K562 (cell line): ENCODE measurements at regions not wholly inside any gene's neighbourhood (a gene's known extent, or its start where the extent isn't known, plus 50 kb on each side); places are given as distances from the start of the nearest gene placed in this dataset.

Experiments used
- FUS ChIP-seq: fragments of 200-400 bp; formaldehyde crosslinking; optimal IDR thresholded peaks from 2 replicates; pipeline ENCODE3; 2017; ENCODE audit warnings: low read depth, low read length
- NCOA2 ChIP-seq, 2 experiments: fragments of 450-650 bp; IDR thresholded peaks; 2 replicates each; pipeline ENCODE4 v1.6.1; 2018; ENCODE audit warnings: mild to moderate bottlenecking in 2 of 2, moderate library complexity in 1 of 2; ENCODE audit not compliant: partially characterized antibody in 2 of 2
- ZNF121 ChIP-seq: sonication (generic); formaldehyde crosslinking; conservative IDR thresholded peaks from 2 replicates; pipeline ENCODE4 v1.8.0; 2022; ENCODE audit warnings: missing genetic modification reagents
- ZNF764 ChIP-seq: fragments of 250-450 bp; sonication (Bioruptor Pico); IDR thresholded peaks from 2 replicates; pipeline ENCODE4 v1.4.0; 2020; ENCODE audit warnings: low read depth, mild to moderate bottlenecking, moderate library complexity
- TF ChIP-seq, protein P1 (sequence below), 2 experiments: fragments of 450-650 bp; formaldehyde crosslinking in 1 of 2; IDR thresholded peaks; 2 replicates each; pipeline versions ENCODE4 v1.4.0 to v1.6.1; 2014 to 2020; ENCODE audit warnings: mild to moderate bottlenecking in 2 of 2, borderline replicate concordance in 1 of 2, low read depth in 1 of 2

DNA sequence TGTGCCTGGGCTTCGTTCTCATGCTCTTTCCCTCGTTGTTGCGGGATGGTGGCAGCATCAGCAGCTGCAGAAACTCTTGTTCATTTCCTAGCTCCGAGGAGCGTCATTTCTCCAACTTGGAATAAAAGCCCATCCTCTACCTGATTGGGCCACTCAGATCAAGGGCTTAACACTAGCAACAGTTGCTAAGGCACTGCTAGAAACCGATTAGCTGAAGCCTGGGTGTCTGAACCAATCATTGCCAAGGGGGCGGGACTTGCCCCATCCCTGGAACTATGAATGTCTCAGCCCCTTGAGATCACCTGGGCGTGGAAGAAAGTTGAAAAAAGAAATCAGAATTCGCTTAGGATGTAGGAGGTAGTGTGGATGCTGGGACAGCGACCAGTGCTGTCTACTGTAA, 145.3 kb downstream of the FOXL1 start (continued):
- TF ChIP-seq, protein P1, sequence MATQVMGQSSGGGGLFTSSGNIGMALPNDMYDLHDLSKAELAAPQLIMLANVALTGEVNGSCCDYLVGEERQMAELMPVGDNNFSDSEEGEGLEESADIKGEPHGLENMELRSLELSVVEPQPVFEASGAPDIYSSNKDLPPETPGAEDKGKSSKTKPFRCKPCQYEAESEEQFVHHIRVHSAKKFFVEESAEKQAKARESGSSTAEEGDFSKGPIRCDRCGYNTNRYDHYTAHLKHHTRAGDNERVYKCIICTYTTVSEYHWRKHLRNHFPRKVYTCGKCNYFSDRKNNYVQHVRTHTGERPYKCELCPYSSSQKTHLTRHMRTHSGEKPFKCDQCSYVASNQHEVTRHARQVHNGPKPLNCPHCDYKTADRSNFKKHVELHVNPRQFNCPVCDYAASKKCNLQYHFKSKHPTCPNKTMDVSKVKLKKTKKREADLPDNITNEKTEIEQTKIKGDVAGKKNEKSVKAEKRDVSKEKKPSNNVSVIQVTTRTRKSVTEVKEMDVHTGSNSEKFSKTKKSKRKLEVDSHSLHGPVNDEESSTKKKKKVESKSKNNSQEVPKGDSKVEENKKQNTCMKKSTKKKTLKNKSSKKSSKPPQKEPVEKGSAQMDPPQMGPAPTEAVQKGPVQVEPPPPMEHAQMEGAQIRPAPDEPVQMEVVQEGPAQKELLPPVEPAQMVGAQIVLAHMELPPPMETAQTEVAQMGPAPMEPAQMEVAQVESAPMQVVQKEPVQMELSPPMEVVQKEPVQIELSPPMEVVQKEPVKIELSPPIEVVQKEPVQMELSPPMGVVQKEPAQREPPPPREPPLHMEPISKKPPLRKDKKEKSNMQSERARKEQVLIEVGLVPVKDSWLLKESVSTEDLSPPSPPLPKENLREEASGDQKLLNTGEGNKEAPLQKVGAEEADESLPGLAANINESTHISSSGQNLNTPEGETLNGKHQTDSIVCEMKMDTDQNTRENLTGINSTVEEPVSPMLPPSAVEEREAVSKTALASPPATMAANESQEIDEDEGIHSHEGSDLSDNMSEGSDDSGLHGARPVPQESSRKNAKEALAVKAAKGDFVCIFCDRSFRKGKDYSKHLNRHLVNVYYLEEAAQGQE (IDR thresholded peaks at IDR 0.05; ENCODE audit: borderline replicate concordance) = no peak
- TF ChIP-seq, protein P1 (CRISPR knock-in tag; IDR thresholded peaks at IDR 0.05; ENCODE audit: low read depth) = no peak
- TF ChIP-seq FUS (no peak), ZNF764 (CRISPR knock-in tag) (no peak), NCOA2 (IDR thresholded peaks at IDR 0.05; ENCODE audit: partially characterized antibody in 2 of 2) (no peak), ZNF121 (no peak)
